ENCODE measurements at regions not wholly inside any gene's neighbourhood (a gene's known extent, or its start where the extent isn't known, plus 50 kb on each side); places are given as distances from the start of the nearest gene placed in this dataset.

- TF ChIP-seq, protein P1, sequence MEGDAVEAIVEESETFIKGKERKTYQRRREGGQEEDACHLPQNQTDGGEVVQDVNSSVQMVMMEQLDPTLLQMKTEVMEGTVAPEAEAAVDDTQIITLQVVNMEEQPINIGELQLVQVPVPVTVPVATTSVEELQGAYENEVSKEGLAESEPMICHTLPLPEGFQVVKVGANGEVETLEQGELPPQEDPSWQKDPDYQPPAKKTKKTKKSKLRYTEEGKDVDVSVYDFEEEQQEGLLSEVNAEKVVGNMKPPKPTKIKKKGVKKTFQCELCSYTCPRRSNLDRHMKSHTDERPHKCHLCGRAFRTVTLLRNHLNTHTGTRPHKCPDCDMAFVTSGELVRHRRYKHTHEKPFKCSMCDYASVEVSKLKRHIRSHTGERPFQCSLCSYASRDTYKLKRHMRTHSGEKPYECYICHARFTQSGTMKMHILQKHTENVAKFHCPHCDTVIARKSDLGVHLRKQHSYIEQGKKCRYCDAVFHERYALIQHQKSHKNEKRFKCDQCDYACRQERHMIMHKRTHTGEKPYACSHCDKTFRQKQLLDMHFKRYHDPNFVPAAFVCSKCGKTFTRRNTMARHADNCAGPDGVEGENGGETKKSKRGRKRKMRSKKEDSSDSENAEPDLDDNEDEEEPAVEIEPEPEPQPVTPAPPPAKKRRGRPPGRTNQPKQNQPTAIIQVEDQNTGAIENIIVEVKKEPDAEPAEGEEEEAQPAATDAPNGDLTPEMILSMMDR (conservative IDR thresholded peaks at IDR 0.05; ENCODE audit: low read length) = no peak
- TF ChIP-seq EZH2phosphoT487 (IDR thresholded peaks at IDR 0.05; ENCODE audit: borderline replicate concordance, low read depth, low read length) = no peak
These were observed 843.8 kb upstream of the SPRY2 start for GRCh38 chr13:81184556-81185265.
